Suprapubic skin (tissue), 4 donors: ENCODE measurements at regions not wholly inside any gene's neighbourhood (a gene's known extent, or its start where the extent isn't known, plus 50 kb on each side); places are given as distances from the start of the nearest gene placed in this dataset.

ENCODE experiments used
- CTCF ChIP-seq, 2 donors: fragments of 200-600 bp in 1 of 2; fragments of 450-650 bp in 1 of 2; sonication (generic) in 1 of 2; IDR thresholded peaks; one replicate each; pipeline ENCODE4 v1.5.1; 2016 to 2019; ENCODE audit warnings: antibody characterized with exemption in 2 of 2, mild to moderate bottlenecking in 1 of 2, moderate library complexity in 1 of 2
- EP300 ChIP-seq: sonication (generic); formaldehyde crosslinking; IDR thresholded peaks from one replicate; pipeline ENCODE4 v1.6.1; 2017; ENCODE audit warnings: antibody characterized with exemption
- POLR2A ChIP-seq, 2 donors: fragments of 450-650 bp; IDR thresholded peaks; one replicate each; pipeline ENCODE4 v1.6.1; 2017; ENCODE audit warnings: antibody characterized with exemption in 2 of 2, mild to moderate bottlenecking in 2 of 2, moderate library complexity in 2 of 2
- POLR2AphosphoS5 ChIP-seq, 3 donors: sonication (generic); formaldehyde crosslinking; IDR thresholded peaks; one replicate each; pipeline ENCODE4 v1.6.1; 2017; ENCODE audit warnings: antibody characterized with exemption in 3 of 3

- TF ChIP-seq CTCF (IDR thresholded peaks at IDR 0.05) (no peak), POLR2AphosphoS5 (IDR thresholded peaks at IDR 0.05) (no peak), POLR2A (IDR thresholded peaks at IDR 0.05) (no peak), EP300 (no peak)
Measured at GRCh38 chr14:43157661-43158060, 1349.4 kb downstream of the FSCB start.
